Progenitor cell of endocrine pancreas (in vitro differentiated cells): ENCODE measurements at regions not wholly inside any gene's neighbourhood (a gene's known extent, or its start where the extent isn't known, plus 50 kb on each side); places are given as distances from the start of the nearest gene placed in this dataset.

Experiments
- DNase-seq: peaks from one replicate; pipeline ENCODE4 v3.0.0; 2021; ENCODE audit warnings: low spot score; ENCODE audit not compliant: unreplicated experiment
- H3K27ac Mint-ChIP-seq: 2 replicates; pipeline ENCODE4 v1.8.0; 2021; ENCODE audit warnings: mild to moderate bottlenecking, moderate library complexity, mixed read lengths
- H3K27me3 Mint-ChIP-seq: 2 replicates; pipeline ENCODE4 v1.8.0; 2021; ENCODE audit warnings: mixed read lengths
- H3K36me3 Mint-ChIP-seq: 2 replicates; pipeline ENCODE4 v1.8.0; 2022; ENCODE audit warnings: mixed read lengths; ENCODE audit not compliant: insufficient read depth
- H3K4me1 Mint-ChIP-seq: 2 replicates; pipeline ENCODE4 v1.8.0; 2021; ENCODE audit warnings: low read depth, mixed read lengths
- H3K4me3 Mint-ChIP-seq: 2 replicates; pipeline ENCODE4 v1.8.0; 2021; ENCODE audit warnings: low read depth, mild to moderate bottlenecking, moderate library complexity, mixed read lengths
- H3K9me3 Mint-ChIP-seq: 2 replicates; pipeline ENCODE4 v1.8.0; 2021; ENCODE audit warnings: low read depth, mixed read lengths
- CTCF ChIP-seq: fragments of 200-600 bp; sonication (generic); IDR thresholded peaks from one replicate; pipeline ENCODE4 v1.5.0; 2021; ENCODE audit warnings: antibody characterized with exemption, mild to moderate bottlenecking; ENCODE audit not compliant: unreplicated experiment

GRCh38 chr1:218101409-218101808 lies 183.7 kb upstream of the RRP15 start:
- H3K36me3 Mint-ChIP-seq, result no peaks in the 10 kb centered on the region
- DNase-seq, result no peak
- no peak overlapping the region for H3K27ac Mint-ChIP-seq
- no peak for TF ChIP-seq CTCF
- peaks cover 1% of the 10 kb centered on the region for H3K4me1 Mint-ChIP-seq
- no peak overlapping the region for H3K4me3 Mint-ChIP-seq
- peaks cover 21% of the 10 kb centered on the region for H3K9me3 Mint-ChIP-seq
- H3K27me3 Mint-ChIP-seq, result no peaks in the 10 kb centered on the region

GRCh38 chr1:218108034-218108433 lies 177.1 kb upstream of the RRP15 start:
- no peak overlapping the region for H3K27ac Mint-ChIP-seq
- peaks cover 2% of the 10 kb centered on the region for H3K4me1 Mint-ChIP-seq
- no peak for DNase-seq
- no peak overlapping the region for H3K4me3 Mint-ChIP-seq
- peaks cover 2% of the 10 kb centered on the region for H3K36me3 Mint-ChIP-seq
- TF ChIP-seq CTCF, result no peak
- H3K9me3 Mint-ChIP-seq, result peaks cover 11% of the 10 kb centered on the region
- no peaks in the 10 kb centered on the region for H3K27me3 Mint-ChIP-seq

GRCh38 chr1:218112862-218113261 lies 172.2 kb upstream of the RRP15 start:
- H3K4me3 Mint-ChIP-seq, result no peak overlapping the region
- peaks cover 3% of the 10 kb centered on the region for H3K4me1 Mint-ChIP-seq
- peaks cover 18% of the 10 kb centered on the region for H3K9me3 Mint-ChIP-seq
- no peaks in the 10 kb centered on the region for H3K27me3 Mint-ChIP-seq
- no peak overlapping the region for H3K27ac Mint-ChIP-seq
- no peak for DNase-seq
- H3K36me3 Mint-ChIP-seq, result peaks cover 3% of the 10 kb centered on the region
- no peak for TF ChIP-seq CTCF

GRCh38 chr1:218123968-218124367 lies 161.1 kb upstream of the RRP15 start:
- Mint-ChIP-seq H3K4me1 (no peaks in the 10 kb centered on the region), H3K27me3 (no peaks in the 10 kb centered on the region), H3K36me3 (no peaks in the 10 kb centered on the region), H3K4me3 (no peak overlapping the region), H3K9me3 (no peaks in the 10 kb centered on the region), H3K27ac (no peak overlapping the region)
- no peak for DNase-seq
- no peak for TF ChIP-seq CTCF

- H3K9me3 Mint-ChIP-seq, result peaks cover 3% of the 10 kb centered on the region
- TF ChIP-seq CTCF, result no peak
- no peaks in the 10 kb centered on the region for H3K36me3 Mint-ChIP-seq
- H3K27me3 Mint-ChIP-seq, result no peaks in the 10 kb centered on the region
- no peak overlapping the region for H3K27ac Mint-ChIP-seq
- no peaks in the 10 kb centered on the region for H3K4me1 Mint-ChIP-seq
- no peak overlapping the region for H3K4me3 Mint-ChIP-seq
- DNase-seq, result no peak
Observed at GRCh38 chr1:218135371-218135770, 149.7 kb upstream of the RRP15 start.
